Stimulated activated CD8-positive, alpha-beta memory T cell treated with anti-CD3 and anti-CD28 coated beads, Interleukin-4, amount 100 ng/mL, for 48 hours (primary cell): ENCODE measurements at regions not wholly inside any gene's neighbourhood (a gene's known extent, or its start where the extent isn't known, plus 50 kb on each side); places are given as distances from the start of the nearest gene placed in this dataset.

Source experiments
- DNase-seq: peaks from one replicate; pipeline ENCODE4 v3.0.0-alpha.2; 2020

DNA sequence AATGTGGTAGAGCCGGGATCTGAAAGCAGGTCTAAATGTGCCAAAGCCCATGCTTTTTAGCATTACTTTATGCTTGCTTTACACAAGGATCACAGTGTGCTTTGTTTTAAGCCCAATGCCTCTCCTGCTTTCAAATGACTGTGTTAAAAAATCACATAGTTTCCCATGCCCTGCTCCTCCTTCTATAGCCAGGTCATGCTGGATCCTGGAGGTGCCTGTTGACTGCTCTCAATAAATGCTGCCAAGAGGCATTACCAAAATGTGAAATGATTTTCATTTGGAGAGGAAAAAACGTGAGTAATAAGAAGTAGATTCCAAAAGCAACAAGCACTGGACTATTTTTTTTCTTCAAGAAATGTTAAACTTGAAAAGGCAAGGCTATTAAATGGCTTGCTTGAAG is 420.7 kb upstream of the USP24 start:
- DNase-seq, result no peak

DNA sequence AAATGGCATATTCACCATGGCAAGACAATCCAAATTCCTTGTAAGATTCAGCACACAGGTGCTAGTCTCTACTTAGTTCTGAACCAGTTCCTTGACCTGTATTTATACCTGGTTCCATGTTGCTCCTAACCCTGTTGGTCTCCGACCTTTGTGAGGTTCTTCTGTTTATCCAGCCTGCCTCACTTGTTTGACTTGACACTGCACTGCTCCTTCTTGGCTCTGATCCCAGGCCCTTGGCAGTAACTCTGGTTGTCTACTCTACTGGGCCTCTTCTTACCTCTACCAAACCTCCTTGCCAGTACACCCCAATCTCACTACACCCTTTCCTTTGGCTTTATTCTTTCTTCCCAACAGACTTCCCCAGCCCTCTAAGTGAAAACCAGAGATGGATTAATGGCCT is 419.4 kb upstream of the USP24 start:
- no peak for DNase-seq

- no peak for DNase-seq
Observed at GRCh38 chr1:55632906-55633305, 417.7 kb upstream of the USP24 start.

GRCh38 chr1:55632058-55632457 is 416.9 kb upstream of the USP24 start:
- DNase-seq, result no peak

DNA sequence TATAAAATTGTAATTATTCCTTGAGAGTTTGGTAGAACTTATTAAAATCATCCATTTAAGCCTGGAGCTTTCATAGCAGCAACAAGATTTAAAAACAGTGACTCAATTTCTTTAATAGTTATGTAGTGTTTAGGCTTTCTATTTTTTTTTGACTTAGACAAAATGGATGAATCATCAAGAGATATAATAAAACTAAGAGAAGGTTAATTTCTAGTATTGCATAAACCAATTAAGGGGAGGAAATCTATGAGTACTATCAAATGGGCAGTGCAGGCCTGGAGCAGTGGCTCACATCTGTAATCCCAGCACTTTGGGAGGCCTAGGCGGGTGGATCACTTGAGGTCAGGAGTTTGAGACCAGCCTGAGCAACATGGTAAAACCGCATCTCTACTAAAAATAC is 416.3 kb upstream of the USP24 start:
- DNase-seq, result no peak

DNA sequence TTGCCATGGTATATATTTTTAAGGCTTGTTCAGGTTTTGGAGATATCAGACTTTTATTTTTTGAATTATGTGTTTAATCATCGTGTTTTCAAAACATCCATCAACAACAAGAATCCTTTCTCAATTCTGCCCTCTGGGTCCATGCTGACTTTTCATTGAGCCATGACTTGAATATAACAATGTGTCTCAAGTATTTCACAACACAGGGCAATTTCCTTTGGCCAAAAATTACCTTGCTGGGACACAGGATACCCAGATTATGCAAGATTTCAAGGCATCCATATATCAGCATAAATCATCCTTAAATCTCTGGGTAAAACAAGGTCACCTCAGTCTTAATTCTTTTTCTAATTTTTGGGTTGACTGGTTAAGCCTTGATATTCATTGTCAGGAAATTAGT is 411.2 kb upstream of the USP24 start:
- DNase-seq, result no peak

GRCh38 chr1:55624766-55625165 is 409.6 kb upstream of the USP24 start:
- DNase-seq, result no peak

DNA sequence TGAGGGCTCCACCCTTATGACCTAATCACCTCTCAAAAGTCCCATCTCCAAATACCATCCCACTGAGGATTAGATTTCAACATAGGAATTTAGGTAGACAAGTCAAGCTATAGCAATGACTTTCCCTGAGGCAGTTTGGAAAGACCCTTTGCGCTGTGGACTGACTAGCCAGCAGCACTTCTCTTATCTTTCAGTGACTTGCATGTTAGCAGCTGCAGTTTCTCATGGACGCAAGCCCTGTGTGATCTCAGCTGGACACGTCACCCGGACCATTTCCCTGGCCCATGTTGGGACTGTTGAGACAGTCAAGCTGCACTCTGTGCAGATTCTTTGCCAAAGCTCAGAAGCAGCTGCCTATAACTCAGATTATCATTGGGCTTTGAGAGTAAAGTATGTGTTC is 408.1 kb upstream of the USP24 start:
- no peak for DNase-seq

- no peak for DNase-seq
Observed at GRCh38 chr1:55622074-55622473, 406.9 kb upstream of the USP24 start.

DNA sequence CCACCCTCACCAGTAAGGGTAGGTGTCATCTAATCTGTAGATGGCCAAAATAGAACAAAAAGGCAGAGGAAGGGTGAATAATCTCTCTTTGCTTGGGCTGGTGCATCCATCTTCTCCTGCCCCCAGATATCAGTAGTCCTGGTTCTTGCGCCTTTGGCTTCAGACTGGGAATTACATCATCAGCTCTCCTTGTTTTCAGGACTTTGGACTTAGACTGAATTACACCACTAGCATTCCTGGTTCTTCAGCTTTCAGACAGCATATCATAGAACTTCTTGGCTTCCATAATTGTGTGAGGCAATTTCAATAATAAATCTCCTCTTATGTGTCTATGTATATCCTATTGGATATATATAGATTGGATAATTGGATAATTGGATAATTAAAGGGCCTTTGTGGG is 403.0 kb upstream of the USP24 start:
- no peak for DNase-seq

DNA sequence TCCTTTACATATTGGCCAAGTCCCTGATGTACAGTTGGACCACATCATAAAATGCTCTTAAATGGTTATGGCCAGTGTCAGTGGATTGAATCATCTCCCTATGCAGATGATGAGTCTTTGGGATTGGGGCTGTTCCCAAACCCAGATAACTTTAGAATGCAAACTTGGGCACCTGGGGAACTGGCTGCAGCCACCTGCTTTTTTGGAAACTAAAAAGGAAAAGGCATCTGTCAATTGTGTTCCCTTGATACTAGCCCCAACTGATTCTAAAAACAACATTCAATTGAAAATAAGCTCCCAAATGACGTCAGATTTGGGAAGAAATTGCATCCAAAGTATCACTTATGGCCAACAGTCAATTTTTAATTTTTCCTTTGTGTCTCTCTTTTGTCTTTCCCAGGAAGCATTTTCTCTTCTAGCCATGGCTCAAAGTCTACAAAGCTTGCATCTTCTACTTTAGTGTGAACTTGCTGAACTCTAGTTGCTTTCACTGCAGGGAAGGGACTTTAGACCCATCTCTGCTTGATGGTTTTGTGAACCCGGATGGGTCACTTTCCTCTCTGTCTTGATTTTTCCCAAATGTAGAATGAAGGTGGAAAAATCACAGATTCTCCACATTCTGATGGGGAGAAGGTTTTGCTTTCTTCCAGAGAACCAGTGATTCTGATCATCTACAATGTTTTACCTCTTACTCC is 402.3 kb upstream of the USP24 start:
- no peak for DNase-seq

GRCh38 chr1:55612988-55613387 is 397.8 kb upstream of the USP24 start:
- no peak for DNase-seq

DNA sequence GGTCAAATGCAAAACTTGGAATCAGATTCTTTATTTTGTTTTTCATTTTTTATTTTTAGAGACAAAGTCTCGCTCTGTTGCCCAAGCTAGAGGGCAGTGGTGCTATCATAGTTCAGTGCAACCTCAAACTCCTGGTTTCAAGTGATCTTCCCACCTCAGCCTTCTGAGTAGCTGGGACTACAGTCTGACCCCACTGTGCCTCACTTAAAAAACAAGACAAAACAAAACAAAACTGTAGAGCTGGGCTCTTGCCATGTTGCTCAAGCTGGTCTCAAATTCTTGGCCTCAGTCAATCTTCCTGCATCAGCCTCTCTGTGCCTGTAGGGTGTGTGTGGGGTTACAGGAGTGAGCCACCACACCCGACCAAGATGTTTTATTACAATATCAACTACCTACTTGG is 396.0 kb upstream of the USP24 start:
- no peak for DNase-seq

DNA sequence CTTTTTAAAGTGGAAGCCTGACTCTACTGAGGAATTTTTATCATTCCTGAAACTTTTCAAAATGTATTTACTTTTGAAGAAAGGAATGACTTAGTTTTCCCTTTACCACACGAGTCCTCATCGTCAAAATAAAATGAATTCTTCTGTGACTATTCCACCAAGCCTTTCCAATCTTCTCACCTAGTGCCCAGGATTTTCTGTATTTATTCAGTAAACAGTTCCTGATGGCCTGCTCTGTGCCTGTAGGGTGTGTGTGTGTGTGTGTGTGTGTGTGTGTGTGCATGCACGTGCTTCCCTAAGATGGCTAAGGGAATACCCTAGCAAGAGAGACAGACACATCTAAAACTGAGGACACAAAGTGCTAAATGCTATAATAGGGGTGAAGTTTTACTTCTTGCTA is 395.0 kb upstream of the USP24 start:
- DNase-seq, result no peak

DNA sequence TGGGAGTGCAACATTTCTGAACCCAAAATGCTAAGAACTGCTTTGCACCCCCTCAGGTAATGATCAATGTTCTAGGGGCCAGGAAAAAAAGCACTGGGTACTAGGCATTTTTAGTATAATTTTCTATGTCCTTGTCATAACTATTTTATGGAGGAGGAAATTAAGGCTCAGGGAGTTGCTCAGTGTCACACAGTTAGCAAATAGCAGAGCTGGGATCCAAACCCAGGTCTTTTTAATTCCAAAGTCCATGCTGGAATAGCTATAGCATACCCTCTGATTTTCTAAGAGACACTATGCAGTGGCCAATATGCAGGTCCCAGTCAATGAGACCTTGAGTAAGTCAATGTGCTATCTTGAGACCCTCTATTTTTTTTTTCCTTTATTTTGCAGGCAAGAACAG is 394.5 kb upstream of the USP24 start:
- no peak for DNase-seq

- no peak for DNase-seq
Observed at GRCh38 chr1:55605155-55605554, 390.0 kb upstream of the USP24 start.

DNA sequence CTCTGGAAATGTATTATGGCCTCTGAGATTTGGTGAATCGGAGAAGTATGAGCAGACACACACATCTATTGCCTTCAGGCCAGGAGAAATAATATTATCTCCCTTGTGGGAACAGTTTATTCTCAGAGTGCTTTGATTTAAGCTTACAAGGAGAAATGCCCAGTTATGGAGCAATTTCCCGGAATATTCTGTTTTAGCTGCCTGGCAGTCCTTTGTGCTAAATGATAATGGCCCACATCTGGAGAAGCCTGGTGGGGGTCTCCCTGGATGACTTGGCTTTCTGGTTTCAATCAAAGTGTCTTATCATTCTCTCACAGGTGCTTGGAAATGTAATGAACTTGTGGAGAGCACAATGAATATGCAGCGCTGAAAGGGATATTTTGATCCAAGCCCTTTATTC is 389.6 kb upstream of the USP24 start:
- DNase-seq, result no peak

DNA sequence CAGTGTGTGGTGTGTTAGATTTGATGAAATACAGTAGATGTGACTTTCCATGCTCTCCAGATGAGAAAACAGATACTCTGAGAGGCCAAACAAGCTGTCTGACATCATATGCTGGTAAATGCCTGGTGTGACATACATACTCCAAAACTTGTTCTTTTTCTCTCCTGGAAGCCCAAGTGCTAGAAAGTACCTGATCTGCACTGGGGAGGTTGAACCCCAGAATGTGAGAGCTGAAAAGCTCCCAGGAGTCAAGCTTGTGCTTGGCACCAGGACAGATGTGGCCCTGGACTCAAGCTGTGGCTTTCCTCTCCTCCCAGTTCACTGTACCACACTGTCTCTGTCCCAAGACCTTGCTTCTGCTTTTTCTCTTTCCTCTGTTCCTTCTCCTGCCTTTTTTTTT is 389.0 kb upstream of the USP24 start:
- no peak for DNase-seq

- no peak for DNase-seq
Observed at GRCh38 chr1:55600242-55600641, 385.1 kb upstream of the USP24 start.

- DNase-seq, result no peak
Observed at GRCh38 chr1:55597910-55598309, 382.7 kb upstream of the USP24 start.

GRCh38 chr1:55594701-55595100 is 379.5 kb upstream of the USP24 start:
- no peak for DNase-seq

DNA sequence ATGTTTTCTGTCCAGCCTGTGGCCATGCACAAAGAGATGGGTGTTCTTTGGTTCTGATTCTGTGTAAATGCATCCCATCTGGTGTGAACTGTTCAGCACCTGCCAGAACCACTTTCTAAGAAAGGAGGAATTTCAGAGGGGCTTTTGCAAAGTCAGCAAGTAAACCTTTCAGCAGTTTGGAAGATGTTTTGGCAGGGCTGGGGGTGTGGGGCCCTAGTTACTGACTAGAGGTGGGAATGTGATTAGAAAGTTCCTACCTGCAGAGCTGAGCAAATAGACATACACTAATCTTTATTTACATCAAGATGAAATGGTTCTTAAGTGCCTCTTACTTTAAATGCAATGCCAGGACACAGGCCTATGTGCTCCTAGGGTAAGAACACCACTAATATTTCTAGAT is 378.1 kb upstream of the USP24 start:
- DNase-seq, result no peak

DNA sequence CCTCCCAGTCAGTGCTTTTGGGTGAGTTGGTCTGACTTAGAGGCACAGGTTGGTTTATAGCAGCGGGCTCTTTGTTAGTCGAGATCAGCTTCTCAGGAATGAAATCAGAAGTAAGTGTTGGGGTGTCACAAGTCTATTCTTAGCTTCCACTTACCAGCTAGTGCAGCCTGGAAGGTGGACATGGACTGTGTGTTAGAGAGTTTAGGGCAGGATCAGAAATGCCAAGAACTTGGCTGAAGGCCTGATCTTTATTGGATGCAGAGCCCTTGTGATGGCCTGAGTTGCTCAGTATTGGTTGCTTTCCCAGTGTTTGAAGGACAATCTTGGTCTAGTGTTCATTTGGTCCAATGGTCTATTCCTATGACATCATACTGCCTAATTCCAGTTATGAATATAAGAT is 377.0 kb upstream of the USP24 start:
- DNase-seq, result no peak

DNA sequence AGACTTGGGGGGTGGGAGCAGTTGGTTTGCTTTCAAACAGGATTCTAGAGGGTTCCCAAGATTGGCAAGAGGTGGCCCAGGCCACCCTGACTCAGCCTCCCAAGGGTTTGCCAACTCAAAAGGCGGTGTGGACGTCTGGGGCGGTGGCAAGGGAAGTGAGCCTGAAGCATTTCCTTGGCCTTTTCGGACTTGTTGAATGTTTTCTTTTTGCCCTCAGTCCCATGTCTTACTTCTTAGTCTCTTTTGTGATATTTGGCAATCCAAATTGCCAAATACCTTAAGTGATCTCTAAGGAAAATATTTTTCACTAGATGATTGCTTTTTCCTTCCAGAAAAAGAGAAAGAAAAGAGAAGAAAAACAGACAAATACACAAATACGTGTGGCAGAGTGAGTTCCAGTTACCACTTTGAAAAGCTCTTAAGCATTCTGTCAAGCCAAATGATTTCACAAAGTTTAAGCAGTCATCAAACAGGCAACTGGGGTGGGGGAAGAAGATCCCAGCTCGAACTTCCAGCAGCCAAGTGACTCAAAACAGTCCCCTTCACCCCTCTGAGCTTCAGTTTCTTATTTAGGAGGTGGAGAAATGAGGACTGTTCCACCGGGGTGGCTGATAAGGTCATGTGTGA is 374.6 kb upstream of the USP24 start:
- DNase-seq, result no peak

DNA sequence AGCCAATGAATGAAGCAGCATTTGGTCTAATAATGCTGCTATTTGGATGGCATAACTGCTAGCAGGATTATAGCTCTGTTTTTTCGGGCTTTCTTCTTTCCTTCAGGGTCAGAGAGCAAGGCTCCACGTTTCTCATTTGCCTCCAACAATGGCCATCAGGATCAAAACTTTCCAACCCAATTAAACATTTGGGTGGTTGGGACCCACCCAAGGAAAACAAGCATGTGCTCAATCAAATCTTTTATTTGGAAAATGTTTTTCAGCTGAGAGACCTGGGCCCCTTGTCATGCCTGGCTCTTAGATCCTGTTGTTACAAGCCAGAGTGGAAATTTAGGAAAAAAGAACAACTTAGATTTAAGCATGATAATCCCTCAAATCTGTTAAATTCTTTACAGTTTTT is 373.1 kb upstream of the USP24 start:
- DNase-seq, result no peak
